Gastrocnemius medialis (tissue), 4 donors: ENCODE measurements at regions not wholly inside any gene's neighbourhood (a gene's known extent, or its start where the extent isn't known, plus 50 kb on each side); places are given as distances from the start of the nearest gene placed in this dataset.

Source experiments
- ATAC-seq, 2 donors: fragments of 150-250 bp; one replicate each; pipeline ENCODE4 v1.9.1; 2016
- DNase-seq, 2 donors: peaks; one replicate each; pipeline ENCODE4 v3.0.0-alpha.2; 2019
- H3K27ac ChIP-seq, 4 donors: fragments of 200-600 bp; sonication (generic); 1 replicate in 1 of 4; 2 replicates in 3 of 4; pipeline ENCODE4 v1.5.1; 2016 to 2018; ENCODE audit warnings: mild to moderate bottlenecking in 2 of 4, moderate library complexity in 1 of 4
- H3K27me3 ChIP-seq, 3 donors: fragments of 200-600 bp; sonication (generic) in 2 of 3; 1 replicate in 1 of 3; 2 replicates in 2 of 3; pipeline versions ENCODE4 v1.5.1 to v1.6.0; 2016 to 2019; ENCODE audit warnings: mild to moderate bottlenecking in 1 of 3, moderate library complexity in 1 of 3
- H3K36me3 ChIP-seq, 2 donors: fragments of 200-600 bp; sonication (generic) in 1 of 2; one replicate each; pipeline ENCODE4 v1.5.1; 2017 to 2018
- H3K4me1 ChIP-seq, 2 donors: fragments of 200-600 bp; sonication (generic) in 1 of 2; one replicate each; pipeline ENCODE4 v1.5.1; 2016 to 2017; ENCODE audit warnings: mild to moderate bottlenecking in 2 of 2
- H3K4me3 ChIP-seq, 4 donors: fragments of 200-600 bp; sonication (generic) in 3 of 4; 1 replicate in 1 of 4; 2 replicates in 3 of 4; pipeline ENCODE4 v1.5.1; 2016 to 2019; ENCODE audit warnings: mild to moderate bottlenecking in 2 of 4
- H3K9me3 ChIP-seq, 3 donors: fragments of 200-600 bp; sonication (generic) in 2 of 3; 1 replicate in 1 of 3; 2 replicates in 2 of 3; pipeline ENCODE4 v1.5.1; 2016 to 2019
- CTCF ChIP-seq, 5 experiments: fragments of 450-650 bp in 3 of 5; fragments of 200-600 bp in 2 of 5; sonication (generic) in 2 of 5; IDR thresholded peaks in 4 of 5; conservative IDR thresholded peaks in 1 of 5; 1 replicate in 4 of 5; 2 replicates in 1 of 5; pipeline ENCODE4 v1.5.1; 2016 to 2019; ENCODE audit warnings: antibody characterized with exemption in 5 of 5, mild to moderate bottlenecking in 3 of 5, moderate library complexity in 3 of 5
- POLR2A ChIP-seq, 2 donors: fragments of 450-650 bp; IDR thresholded peaks; one replicate each; pipeline ENCODE4 v1.6.1; 2017; ENCODE audit warnings: antibody characterized with exemption in 2 of 2, mild to moderate bottlenecking in 2 of 2, moderate library complexity in 2 of 2
- in situ Hi-C, 4 donors: fragments of 200-750 bp; cut with MboI; loops; one replicate each; pipeline versions ENCODE4 v1.15.0 to v1.8.0; 2017; ENCODE audit warnings: low sequenced_read_pairs in 4 of 4
- intact Hi-C: fragments of 100-400 bp; cut with DNase I; formaldehyde crosslinking; loops from one replicate; pipeline ENCODE4 v1.15.1; 2023; ENCODE audit warnings: low total_unique reads

DNA sequence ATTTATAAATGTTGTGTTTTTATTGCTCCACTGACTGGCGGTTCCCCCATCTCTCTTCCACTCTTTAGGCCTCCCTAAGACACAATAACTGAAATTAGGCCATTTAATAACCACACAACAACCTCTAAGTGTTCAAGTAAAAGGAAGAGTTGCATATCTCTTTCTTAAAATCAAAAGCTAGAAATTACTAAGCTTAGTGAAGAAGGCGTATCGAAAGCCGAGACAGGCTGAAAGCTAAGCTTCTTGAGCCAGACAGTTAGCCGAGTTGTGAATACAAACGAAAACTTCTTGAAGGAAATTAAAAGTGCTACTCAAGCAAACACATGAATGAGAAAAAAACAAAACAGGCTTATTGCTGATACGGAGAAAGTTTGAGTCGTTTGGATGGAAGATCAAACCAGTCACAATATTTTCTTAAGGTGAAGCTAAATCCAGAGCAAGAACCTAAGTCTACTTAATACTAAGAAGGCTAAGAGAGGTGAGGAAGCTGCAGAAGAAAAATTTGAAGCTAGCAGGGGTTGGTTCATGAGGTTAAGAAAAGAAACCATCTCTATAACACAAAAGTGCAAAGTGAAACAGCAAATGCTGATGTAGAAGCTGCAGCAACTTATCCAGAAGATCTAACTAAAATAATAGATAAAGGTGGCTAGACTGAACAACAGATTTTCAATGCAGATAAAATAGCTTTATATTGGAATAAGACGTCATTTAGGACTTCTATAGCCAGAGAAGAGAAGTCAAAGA lies 194.0 kb upstream of the TTC29 start:
- DNase-seq (no peak), ATAC-seq (no peak)
- Histone ChIP-seq H3K9me3 (no peaks in the 10 kb centered on the region), H3K4me3 (no peak overlapping the region), H3K36me3 (no peaks in the 10 kb centered on the region), H3K4me1 (peaks cover 0 to 3% of the 10 kb centered on the region in 2 donors), H3K27me3 (no peaks in the 10 kb centered on the region), H3K27ac (no peak overlapping the region)
- TF ChIP-seq CTCF (IDR thresholded peaks at IDR 0.05 in 4 of 5, conservative IDR thresholded peaks at IDR 0.05 in 1 of 5) (no peak), POLR2A (IDR thresholded peaks at IDR 0.05) (no peak)
- intact Hi-C loops (no loop called here), in situ Hi-C loops (no loop called here)

GRCh38 chr4:147151763-147152162 lies 206.1 kb upstream of the TTC29 start:
- H3K4me3 ChIP-seq, result no peak overlapping the region
- in situ Hi-C loops (loop anchor here in 2 of 4 donors (25.0 kb wide), 1 partner anchor 436 kb away; no protein-coding TSS in a partner anchor), intact Hi-C loops (no loop called here)
- no peaks in the 10 kb centered on the region for H3K36me3 ChIP-seq
- no peak for DNase-seq
- no peaks in the 10 kb centered on the region for H3K27me3 ChIP-seq
- no peak for TF ChIP-seq CTCF (IDR thresholded peaks at IDR 0.05 in 4 of 5, conservative IDR thresholded peaks at IDR 0.05 in 1 of 5)
- no peak for TF ChIP-seq POLR2A (IDR thresholded peaks at IDR 0.05)
- no peaks in the 10 kb centered on the region for H3K4me1 ChIP-seq
- H3K27ac ChIP-seq, result no peak overlapping the region
- no peak for ATAC-seq
- no peaks in the 10 kb centered on the region for H3K9me3 ChIP-seq

DNA sequence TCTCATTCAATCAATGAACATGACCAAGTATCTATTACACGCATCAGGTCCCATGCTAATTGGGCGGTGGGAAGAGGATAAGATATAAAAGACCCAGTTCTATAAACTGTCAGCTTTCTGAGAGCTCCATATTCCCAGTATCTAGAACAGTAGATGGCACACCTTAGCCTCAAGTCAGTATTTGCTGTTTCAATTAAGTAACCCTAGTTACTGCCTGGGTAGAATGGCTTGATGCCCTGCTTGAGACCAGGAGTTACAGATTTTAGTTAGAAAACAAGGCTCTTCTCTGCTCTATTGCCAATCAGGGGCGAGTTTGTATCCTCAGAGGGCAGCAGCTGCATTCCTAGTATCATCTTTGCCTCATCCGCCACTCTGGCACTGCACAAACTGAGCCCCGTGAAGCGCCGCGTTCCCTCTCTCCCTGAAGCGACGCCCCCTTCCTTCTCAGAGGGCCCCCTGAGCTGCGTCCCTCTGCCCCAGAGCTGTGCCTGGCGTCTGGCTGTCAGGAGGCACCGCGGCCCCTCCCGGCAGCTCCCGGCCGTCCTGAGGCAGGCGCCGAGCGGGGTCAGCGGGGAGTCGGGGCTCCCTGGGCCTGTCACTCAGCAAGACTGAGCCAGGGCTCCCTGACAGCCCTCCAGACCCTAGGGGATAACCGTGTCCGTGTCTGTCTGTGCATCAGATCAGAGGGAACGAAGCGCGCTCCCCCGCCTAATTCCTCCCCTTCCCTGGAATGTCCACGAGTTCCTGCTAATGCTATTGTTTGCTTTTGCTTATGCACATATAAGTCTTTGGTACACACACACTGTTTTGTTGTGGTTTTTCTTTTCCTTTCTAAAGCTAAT lies 212.4 kb upstream of the TTC29 start:
- in situ Hi-C loops (loop anchor here in 2 of 4 donors (25.0 kb wide), 1 partner anchor 429 kb away; no protein-coding TSS in a partner anchor), intact Hi-C loops (no loop called here)
- Histone ChIP-seq H3K9me3 (no peaks in the 10 kb centered on the region), H3K4me3 (peak overlapping the region; percentile 30 to 43 (median 40)), H3K36me3 (no peaks in the 10 kb centered on the region), H3K27ac (peak overlapping the region in 3 of 4 donors; percentile 10 to 45 (median 38)), H3K27me3 (no peaks in the 10 kb centered on the region), H3K4me1 (peaks cover 0 to 10% of the 10 kb centered on the region in 2 donors)
- DNase-seq, result no peak
- TF ChIP-seq CTCF (IDR thresholded peaks at IDR 0.05 in 4 of 5, conservative IDR thresholded peaks at IDR 0.05 in 1 of 5) (no peak), POLR2A (IDR thresholded peaks at IDR 0.05) (no peak)
- ATAC-seq, result no peak

DNA sequence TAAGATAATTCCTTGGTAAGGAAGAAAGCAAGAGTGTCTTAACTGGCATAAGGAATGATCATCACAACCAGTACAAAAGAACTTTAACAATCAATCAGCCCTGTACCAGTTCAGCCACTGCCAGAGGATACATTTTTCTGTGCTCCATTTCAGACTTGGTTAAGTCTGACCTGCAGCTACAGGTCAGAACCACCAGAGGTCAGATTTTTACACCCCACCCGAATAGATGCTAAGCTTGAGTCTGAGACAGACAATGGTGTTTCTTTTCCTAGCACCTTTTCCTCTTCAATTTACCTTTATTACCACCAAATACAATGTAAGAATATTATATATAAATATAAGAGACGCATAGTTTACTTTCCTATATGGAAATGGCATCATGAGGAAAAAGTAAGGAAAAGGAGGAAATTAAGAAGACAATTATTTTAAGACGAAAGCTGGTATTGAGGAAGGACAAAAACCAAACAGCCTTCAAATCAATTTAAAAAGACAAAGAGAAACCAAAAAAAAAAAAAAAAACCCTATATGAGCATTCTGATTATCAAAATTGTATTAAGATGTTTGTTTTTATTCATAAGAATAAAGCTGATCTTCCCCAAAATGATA lies 215.3 kb upstream of the TTC29 start:
- TF ChIP-seq CTCF (IDR thresholded peaks at IDR 0.05 in 4 of 5, conservative IDR thresholded peaks at IDR 0.05 in 1 of 5), result peak in 3 of 5 experiments; percentile 33 to 61 (median 54)
- TF ChIP-seq POLR2A (IDR thresholded peaks at IDR 0.05), result no peak
- H3K9me3 ChIP-seq, result no peaks in the 10 kb centered on the region
- DNase-seq (no peak), ATAC-seq (peak in 1 of 2 donors; percentile 54)
- H3K36me3 ChIP-seq, result no peaks in the 10 kb centered on the region
- H3K27ac ChIP-seq, result no peak overlapping the region
- peaks cover 0 to 10% of the 10 kb centered on the region in 2 donors for H3K4me1 ChIP-seq
- no peaks in the 10 kb centered on the region for H3K27me3 ChIP-seq
- H3K4me3 ChIP-seq, result no peak overlapping the region
- intact Hi-C loops (loop anchor here (10.0 kb wide), 1 partner anchor 434 kb away; no protein-coding TSS in a partner anchor), in situ Hi-C loops (loop anchor here in 2 of 4 donors (25.0 kb wide), 1 partner anchor 426 kb away; no protein-coding TSS in a partner anchor)
